Endothelial cell (in vitro differentiated cells): ENCODE measurements at regions not wholly inside any gene's neighbourhood (a gene's known extent, or its start where the extent isn't known, plus 50 kb on each side); places are given as distances from the start of the nearest gene placed in this dataset.

Experiments used
- DNase-seq: peaks from one replicate; pipeline ENCODE4 v3.0.0; 2021; ENCODE audit warnings: low spot score
- H3K27ac Mint-ChIP-seq: one replicate; pipeline ENCODE4 v1.8.0; 2021; ENCODE audit warnings: mixed read lengths, inconsistent platforms; ENCODE audit not compliant: unreplicated experiment
- H3K27me3 Mint-ChIP-seq: one replicate; pipeline ENCODE4 v1.8.0; 2021; ENCODE audit warnings: mild to moderate bottlenecking, moderate library complexity, mixed read lengths, inconsistent platforms; ENCODE audit not compliant: unreplicated experiment
- H3K36me3 Mint-ChIP-seq: one replicate; pipeline ENCODE4 v1.8.0; 2021; ENCODE audit warnings: mild to moderate bottlenecking, low read depth, mixed read lengths, inconsistent platforms; ENCODE audit not compliant: unreplicated experiment
- H3K4me1 Mint-ChIP-seq: one replicate; pipeline ENCODE4 v1.8.0; 2021; ENCODE audit warnings: mild to moderate bottlenecking, mixed read lengths, inconsistent platforms; ENCODE audit not compliant: unreplicated experiment
- H3K4me3 Mint-ChIP-seq: one replicate; pipeline ENCODE4 v1.8.0; 2021; ENCODE audit warnings: mild to moderate bottlenecking, mixed read lengths, inconsistent platforms; ENCODE audit not compliant: unreplicated experiment
- H3K9me3 Mint-ChIP-seq: one replicate; pipeline ENCODE4 v1.8.0; 2021; ENCODE audit warnings: mixed read lengths, inconsistent platforms; ENCODE audit not compliant: unreplicated experiment
- CTCF ChIP-seq: fragments of 200-600 bp; sonication (generic); IDR thresholded peaks from one replicate; pipeline ENCODE4 v1.5.0; 2021; ENCODE audit warnings: antibody characterized with exemption; ENCODE audit not compliant: unreplicated experiment

DNA sequence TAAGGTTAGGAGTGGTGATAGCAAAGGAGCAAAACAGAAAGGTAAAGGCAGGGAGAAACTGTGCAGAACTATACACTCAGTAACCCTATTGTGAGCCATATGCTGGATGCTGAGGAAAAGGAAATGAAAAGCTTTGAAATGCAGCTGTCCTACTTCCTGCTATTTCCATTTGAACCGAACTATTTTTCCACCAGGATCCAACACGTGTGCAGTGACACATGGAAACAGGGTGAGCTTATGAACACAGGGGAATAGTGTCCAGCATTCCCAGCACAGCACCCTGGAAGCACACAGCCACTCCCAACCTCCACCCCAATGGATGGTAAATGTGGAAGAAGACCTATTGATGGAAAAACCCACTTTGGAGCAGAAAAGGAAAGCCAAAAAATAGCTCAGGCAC is 69.0 kb upstream of the SLC12A2 start:
- no peak for DNase-seq
- Mint-ChIP-seq H3K27ac (peak overlapping the region; percentile 90), H3K36me3 (no peaks in the 10 kb centered on the region), H3K9me3 (no peaks in the 10 kb centered on the region), H3K27me3 (peaks cover 1% of the 10 kb centered on the region), H3K4me3 (no peak overlapping the region), H3K4me1 (peaks cover 12% of the 10 kb centered on the region)
- no peak for TF ChIP-seq CTCF

DNA sequence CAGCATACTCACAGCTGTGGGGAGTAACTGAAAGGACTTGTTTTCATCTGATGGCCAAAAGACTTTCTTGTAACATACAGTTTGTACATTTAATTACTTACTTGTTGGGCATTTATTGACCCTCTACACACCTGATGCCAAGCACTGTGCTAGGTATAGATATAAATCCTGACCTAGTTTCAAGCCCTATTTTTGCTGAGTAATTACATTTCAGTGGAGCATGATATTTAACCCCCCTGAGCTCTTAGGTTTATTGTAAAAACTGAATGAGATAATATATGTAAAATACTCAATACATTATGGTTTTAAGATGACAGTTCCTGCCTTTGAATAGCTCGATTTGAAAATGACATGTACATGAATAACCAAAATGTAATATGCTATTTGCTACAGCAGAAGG is 68.1 kb upstream of the SLC12A2 start:
- Mint-ChIP-seq H3K27me3 (peaks cover 1% of the 10 kb centered on the region), H3K27ac (no peak overlapping the region), H3K36me3 (no peaks in the 10 kb centered on the region), H3K4me3 (no peak overlapping the region), H3K9me3 (no peaks in the 10 kb centered on the region), H3K4me1 (peaks cover 8% of the 10 kb centered on the region)
- TF ChIP-seq CTCF, result no peak
- no peak for DNase-seq

- no peak for DNase-seq
- Mint-ChIP-seq H3K27ac (no peak overlapping the region), H3K9me3 (no peaks in the 10 kb centered on the region), H3K4me1 (peaks cover 3% of the 10 kb centered on the region), H3K36me3 (no peaks in the 10 kb centered on the region), H3K27me3 (peaks cover 1% of the 10 kb centered on the region), H3K4me3 (no peak overlapping the region)
- TF ChIP-seq CTCF, result no peak
Measured at GRCh38 chr5:128015978-128016377, 67.6 kb upstream of the SLC12A2 start.

- TF ChIP-seq CTCF, result no peak
- Mint-ChIP-seq H3K4me3 (no peak overlapping the region), H3K4me1 (no peaks in the 10 kb centered on the region), H3K9me3 (no peaks in the 10 kb centered on the region), H3K27ac (no peak overlapping the region), H3K27me3 (peaks cover 1% of the 10 kb centered on the region), H3K36me3 (no peaks in the 10 kb centered on the region)
- no peak for DNase-seq
Measured at GRCh38 chr5:128019391-128019790, 64.2 kb upstream of the SLC12A2 start.

- H3K27ac Mint-ChIP-seq, result no peak overlapping the region
- no peaks in the 10 kb centered on the region for H3K9me3 Mint-ChIP-seq
- H3K36me3 Mint-ChIP-seq, result no peaks in the 10 kb centered on the region
- TF ChIP-seq CTCF, result no peak
- H3K27me3 Mint-ChIP-seq, result peaks cover 1% of the 10 kb centered on the region
- no peak for DNase-seq
- no peak overlapping the region for H3K4me3 Mint-ChIP-seq
- H3K4me1 Mint-ChIP-seq, result no peaks in the 10 kb centered on the region
Measured at GRCh38 chr5:128020012-128020411, 63.6 kb upstream of the SLC12A2 start.
